ENCODE measurements at regions not wholly inside any gene's neighbourhood (a gene's known extent, or its start where the extent isn't known, plus 50 kb on each side); places are given as distances from the start of the nearest gene placed in this dataset.

GRCh38 chr13:68358294-68358705 is 1128.2 kb upstream of the PCDH9 start:
- H3K36me3 ChIP-seq (ENCODE audit: control insufficient read depth, insufficient read depth, low read length), result no peaks in the 10 kb centered on the region
- H3K27ac ChIP-seq (ENCODE audit: insufficient read depth, low read length), result no peak overlapping the region
- no peaks in the 10 kb centered on the region for H3K9me3 ChIP-seq (ENCODE audit: control insufficient read depth, insufficient read depth, low read depth, low read length)
- no peak for TF ChIP-seq EZH2 (IDR thresholded peaks at IDR 0.05; ENCODE audit: low read length, missing control alignments)
- no peak for TF ChIP-seq CTCF (conservative IDR thresholded peaks at IDR 0.05 in 1 of 2, IDR thresholded peaks at IDR 0.05 in 1 of 2; ENCODE audit: low read depth in 1 of 2, low read length in 2 of 2)
- no peaks in the 10 kb centered on the region for H3K4me1 ChIP-seq (ENCODE audit: control insufficient read depth, extremely low read depth, insufficient read depth, low read length)
- H3K27me3 ChIP-seq (ENCODE audit: control insufficient read depth, insufficient read depth, low read length), result no peaks in the 10 kb centered on the region
- H3K9ac ChIP-seq (ENCODE audit: insufficient read depth, low read length), result no peak overlapping the region
- H3K4me3 ChIP-seq (replicated peaks in 1 of 4; ENCODE audit: control extremely low read depth in 1 of 4, insufficient read depth in 1 of 4, low read depth in 3 of 4, low read length in 4 of 4), result no peak overlapping the region
- H4K20me1 ChIP-seq (ENCODE audit: control insufficient read depth, extremely low read depth, insufficient read depth, low read length), result no peaks in the 10 kb centered on the region
- no peak overlapping the region for H3K4me2 ChIP-seq (ENCODE audit: extremely low read depth, insufficient read depth, low read length)
- H2AFZ ChIP-seq (ENCODE audit: low read length), result no peak overlapping the region
- peak in 1 of 2 donors; percentile 10 for DNase-seq (ENCODE audit: low read depth in 2 of 2)
- H3K79me2 ChIP-seq (ENCODE audit: control insufficient read depth, insufficient read depth, low read length), result no peaks in the 10 kb centered on the region

GRCh38 chr13:68350554-68350953 is 1120.4 kb upstream of the PCDH9 start:
- no peaks in the 10 kb centered on the region for H3K4me1 ChIP-seq (ENCODE audit: control insufficient read depth, extremely low read depth, insufficient read depth, low read length)
- no peak overlapping the region for H3K4me2 ChIP-seq (ENCODE audit: extremely low read depth, insufficient read depth, low read length)
- no peaks in the 10 kb centered on the region for H3K9me3 ChIP-seq (ENCODE audit: control insufficient read depth, insufficient read depth, low read depth, low read length)
- no peaks in the 10 kb centered on the region for H4K20me1 ChIP-seq (ENCODE audit: control insufficient read depth, extremely low read depth, insufficient read depth, low read length)
- H3K9ac ChIP-seq (ENCODE audit: insufficient read depth, low read length), result no peak overlapping the region
- no peak overlapping the region for H3K4me3 ChIP-seq (replicated peaks in 1 of 4; ENCODE audit: control extremely low read depth in 1 of 4, insufficient read depth in 1 of 4, low read depth in 3 of 4, low read length in 4 of 4)
- H3K36me3 ChIP-seq (ENCODE audit: control insufficient read depth, insufficient read depth, low read length), result no peaks in the 10 kb centered on the region
- no peaks in the 10 kb centered on the region for H3K27me3 ChIP-seq (ENCODE audit: control insufficient read depth, insufficient read depth, low read length)
- no peaks in the 10 kb centered on the region for H3K79me2 ChIP-seq (ENCODE audit: control insufficient read depth, insufficient read depth, low read length)
- H2AFZ ChIP-seq (ENCODE audit: low read length), result no peak overlapping the region
- TF ChIP-seq CTCF (conservative IDR thresholded peaks at IDR 0.05 in 1 of 2, IDR thresholded peaks at IDR 0.05 in 1 of 2; ENCODE audit: low read depth in 1 of 2, low read length in 2 of 2) (no peak), EZH2 (IDR thresholded peaks at IDR 0.05; ENCODE audit: low read length, missing control alignments) (no peak)
- no peak overlapping the region for H3K27ac ChIP-seq (ENCODE audit: insufficient read depth, low read length)
- DNase-seq (ENCODE audit: low read depth in 2 of 2), result no peak

GRCh38 chr13:68347220-68347619 is 1117.1 kb upstream of the PCDH9 start:
- Histone ChIP-seq H3K4me3 (replicated peaks in 1 of 4; ENCODE audit: control extremely low read depth in 1 of 4, insufficient read depth in 1 of 4, low read depth in 3 of 4, low read length in 4 of 4) (no peak overlapping the region), H3K4me2 (ENCODE audit: extremely low read depth, insufficient read depth, low read length) (no peak overlapping the region)
- DNase-seq (ENCODE audit: low read depth in 2 of 2), result no peak

More at GRCh38 chr13:68347220-68347619, 1117.1 kb upstream of the PCDH9 start:
- TF ChIP-seq EZH2 (IDR thresholded peaks at IDR 0.05; ENCODE audit: low read length, missing control alignments), result no peak
- no peaks in the 10 kb centered on the region for H3K9me3 ChIP-seq (ENCODE audit: control insufficient read depth, insufficient read depth, low read depth, low read length)
- no peaks in the 10 kb centered on the region for H3K4me1 ChIP-seq (ENCODE audit: control insufficient read depth, extremely low read depth, insufficient read depth, low read length)
- no peaks in the 10 kb centered on the region for H3K79me2 ChIP-seq (ENCODE audit: control insufficient read depth, insufficient read depth, low read length)
- no peaks in the 10 kb centered on the region for H3K36me3 ChIP-seq (ENCODE audit: control insufficient read depth, insufficient read depth, low read length)
- H3K9ac ChIP-seq (ENCODE audit: insufficient read depth, low read length), result no peak overlapping the region
- H2AFZ ChIP-seq (ENCODE audit: low read length), result no peak overlapping the region
- H3K27ac ChIP-seq (ENCODE audit: insufficient read depth, low read length), result no peak overlapping the region
- no peaks in the 10 kb centered on the region for H4K20me1 ChIP-seq (ENCODE audit: control insufficient read depth, extremely low read depth, insufficient read depth, low read length)
- H3K27me3 ChIP-seq (ENCODE audit: control insufficient read depth, insufficient read depth, low read length), result no peaks in the 10 kb centered on the region

Measured in fibroblast of lung (primary cell).